Kidney (tissue), 13 donors: ENCODE measurements at regions not wholly inside any gene's neighbourhood (a gene's known extent, or its start where the extent isn't known, plus 50 kb on each side); places are given as distances from the start of the nearest gene placed in this dataset.

Source experiments
- DNase-seq, 5 donors: peaks; one replicate each; pipeline ENCODE4 v3.0.0-alpha.2; 2013 to 2020
- FAIRE-seq: peaks from 2 replicates; lab custom pipeline; 2012; peaks lifted over from hg19 to GRCh38; lab: Jason Lieb, UNC
- H3K27ac ChIP-seq, 2 donors: one replicate each; pipeline ENCODE4 v1.7.0; 2013; ENCODE audit warnings: low read depth in 2 of 2, low read length in 2 of 2, inconsistent platforms in 1 of 2
- H3K27me3 ChIP-seq: one replicate; pipeline ENCODE4 v1.7.1; 2013; ENCODE audit warnings: low read length, inconsistent platforms; ENCODE audit not compliant: control insufficient read depth, insufficient read depth
- H3K36me3 ChIP-seq, 3 donors: one replicate each; pipeline versions ENCODE4 v1.7.0 to v1.7.1; 2013; ENCODE audit warnings: low read length in 3 of 3, control low read depth in 1 of 3, inconsistent platforms in 1 of 3; ENCODE audit not compliant: insufficient read depth in 3 of 3, control insufficient read depth in 2 of 3
- H3K4me1 ChIP-seq, 3 donors: one replicate each; pipeline versions ENCODE4 v1.7.0 to v1.7.1; 2013; ENCODE audit warnings: low read length in 3 of 3, inconsistent platforms in 1 of 3, low read depth in 1 of 3; ENCODE audit not compliant: control insufficient read depth in 2 of 3, insufficient read depth in 2 of 3
- H3K4me3 ChIP-seq, 3 donors: one replicate each; pipeline versions ENCODE4 v1.7.0 to v1.8.1; 2013; ENCODE audit warnings: low read length in 3 of 3, control low read depth in 1 of 3, inconsistent platforms in 1 of 3
- H3K9ac ChIP-seq, 3 donors: one replicate each; pipeline versions ENCODE4 v1.7.0 to v1.7.1; 2013; ENCODE audit warnings: low read length in 3 of 3, control low read depth in 1 of 3, inconsistent platforms in 1 of 3
- H3K9me3 ChIP-seq, 3 donors: one replicate each; pipeline versions ENCODE4 v1.7.0 to v1.7.1; 2013; ENCODE audit warnings: low read length in 3 of 3, control low read depth in 1 of 3, inconsistent platforms in 1 of 3; ENCODE audit not compliant: control insufficient read depth in 2 of 3, insufficient read depth in 1 of 3
- CTCF ChIP-seq: IDR thresholded peaks from 3 replicates; pipeline ENCODE4 v1.5.1; 2012; ENCODE audit warnings: mild to moderate bottlenecking, moderate library complexity, borderline replicate concordance; ENCODE audit not compliant: insufficient read depth; ENCODE audit errors: extremely low read depth
- intact Hi-C: fragments of 100-400 bp; cut with DNase I; formaldehyde crosslinking; loops from one replicate; pipeline ENCODE4 v1.11.1; 2022
- donor health status: control.
- donor health status: control.
- donor health status: control.
- donor health status: control.
- donor health status: control.
- donor health status: DM: yes; HTN: yes; CAD: no.
- donor health status: Normal renal cell carcinoma (clear cell type).

- H3K36me3 ChIP-seq = no peaks in the 10 kb centered on the region
- no peaks in the 10 kb centered on the region for H3K27me3 ChIP-seq
- no peak for TF ChIP-seq CTCF
- H3K4me1 ChIP-seq = no peaks in the 10 kb centered on the region
- intact Hi-C loops = no loop called here
- H3K9ac ChIP-seq = no peak overlapping the region
- H3K9me3 ChIP-seq = no peaks in the 10 kb centered on the region
- FAIRE-seq = no peak
- no peak overlapping the region for H3K27ac ChIP-seq
- no peak overlapping the region for H3K4me3 ChIP-seq
- DNase-seq = peak in 2 of 5 donors; percentile 20 to 60
These were observed 128.0 kb downstream of the ATP23 start for GRCh38 chr12:58069268-58069963.

- DNase-seq = no peak
- Histone ChIP-seq H3K9ac (no peak overlapping the region), H3K4me3 (no peak overlapping the region), H3K4me1 (no peaks in the 10 kb centered on the region), H3K9me3 (no peaks in the 10 kb centered on the region), H3K27me3 (no peaks in the 10 kb centered on the region), H3K27ac (no peak overlapping the region), H3K36me3 (no peaks in the 10 kb centered on the region)
- TF ChIP-seq CTCF = no peak
- intact Hi-C loops = no loop called here
- FAIRE-seq = no peak
These were observed 130.6 kb downstream of the ATP23 start for GRCh38 chr12:58071994-58072393.

- Histone ChIP-seq H3K27ac (no peak overlapping the region), H3K9me3 (no peaks in the 10 kb centered on the region), H3K4me3 (no peak overlapping the region), H3K4me1 (no peaks in the 10 kb centered on the region), H3K9ac (no peak overlapping the region), H3K27me3 (no peaks in the 10 kb centered on the region), H3K36me3 (no peaks in the 10 kb centered on the region)
- TF ChIP-seq CTCF = no peak
- intact Hi-C loops = no loop called here
- DNase-seq (no peak), FAIRE-seq (no peak)
These were observed 132.9 kb downstream of the ATP23 start for GRCh38 chr12:58074259-58074658.

GRCh38 chr12:58079806-58080205 is 138.4 kb downstream of the ATP23 start:
- FAIRE-seq (no peak), DNase-seq (no peak)
- no peak for TF ChIP-seq CTCF
- Histone ChIP-seq H3K27ac (no peak overlapping the region), H3K4me3 (no peak overlapping the region), H3K9me3 (no peaks in the 10 kb centered on the region), H3K36me3 (no peaks in the 10 kb centered on the region), H3K9ac (no peak overlapping the region), H3K4me1 (no peaks in the 10 kb centered on the region), H3K27me3 (no peaks in the 10 kb centered on the region)
- intact Hi-C loops = no loop called here
